GM18499 (cell line): ENCODE measurements at regions not wholly inside any gene's neighbourhood (a gene's known extent, or its start where the extent isn't known, plus 50 kb on each side); places are given as distances from the start of the nearest gene placed in this dataset.
"Not testable (repeated sequence)": the region's sequence is repeated elsewhere in the genome, so short reads cannot be mapped to it uniquely, and the experiment has no call there.

Experiments
- ATAC-seq: cut with Tn5 transposase; IDR thresholded peaks from one replicate; pipeline ENCODE4 v1.9.1; 2021; ENCODE audit warnings: moderate number of reproducible peaks; ENCODE audit not compliant: insufficient read depth, unreplicated experiment

DNA sequence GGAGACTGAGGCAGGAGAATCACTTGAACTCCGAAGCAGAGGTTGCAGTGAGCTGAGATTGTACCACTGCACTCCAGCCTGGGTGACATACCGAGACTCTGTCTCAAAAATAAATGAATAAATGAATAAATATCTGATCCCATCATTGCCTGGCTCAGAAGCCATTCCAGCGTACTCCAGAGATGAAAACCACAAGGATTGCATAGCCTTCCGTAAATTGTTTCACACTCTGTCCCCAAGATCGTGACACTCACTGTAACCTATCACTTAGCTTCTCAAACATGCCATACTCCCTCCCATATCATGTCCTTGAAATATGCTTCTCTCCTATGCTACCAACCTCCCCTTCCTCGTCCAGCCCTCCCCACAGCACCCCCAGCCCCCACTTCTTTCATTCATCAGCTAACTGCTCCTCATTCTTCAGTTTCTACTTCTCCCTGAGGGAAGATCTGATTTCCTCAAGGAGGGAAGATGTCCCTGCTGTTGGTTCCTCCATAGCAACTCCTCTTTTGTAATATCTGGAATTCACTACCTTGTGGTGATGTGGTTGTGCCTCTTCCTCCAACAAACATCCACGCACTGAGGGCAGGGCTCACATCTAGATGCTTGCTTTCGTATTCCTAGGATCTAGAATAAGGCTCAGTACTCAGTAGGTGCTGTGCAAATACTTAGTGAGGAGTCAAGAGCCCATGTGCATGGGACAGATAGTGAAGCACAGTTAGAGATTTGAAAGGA, 744.9 kb upstream of the TPTE start:
- ATAC-seq = not testable (repeated sequence)

DNA sequence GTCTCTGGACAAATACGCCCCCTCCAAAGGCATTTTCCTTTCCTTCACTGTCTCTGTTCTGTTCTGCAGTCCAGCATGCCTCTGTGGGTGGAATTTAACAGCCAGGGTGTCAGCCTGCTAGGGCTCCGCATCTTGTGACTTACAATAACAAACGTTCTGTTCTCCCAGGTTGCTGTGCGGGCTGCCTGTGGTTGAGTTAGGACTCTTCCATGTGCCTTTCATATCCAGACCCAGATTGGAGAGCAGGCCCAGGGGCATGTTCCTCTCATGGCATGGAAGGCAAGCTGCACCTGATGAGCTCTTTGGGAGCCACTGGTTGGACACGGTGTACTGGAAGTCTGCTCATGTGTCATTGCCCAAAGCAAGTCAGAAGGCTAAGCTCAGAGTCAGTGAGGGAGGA, 742.8 kb upstream of the TPTE start:
- ATAC-seq = not testable (repeated sequence)

DNA sequence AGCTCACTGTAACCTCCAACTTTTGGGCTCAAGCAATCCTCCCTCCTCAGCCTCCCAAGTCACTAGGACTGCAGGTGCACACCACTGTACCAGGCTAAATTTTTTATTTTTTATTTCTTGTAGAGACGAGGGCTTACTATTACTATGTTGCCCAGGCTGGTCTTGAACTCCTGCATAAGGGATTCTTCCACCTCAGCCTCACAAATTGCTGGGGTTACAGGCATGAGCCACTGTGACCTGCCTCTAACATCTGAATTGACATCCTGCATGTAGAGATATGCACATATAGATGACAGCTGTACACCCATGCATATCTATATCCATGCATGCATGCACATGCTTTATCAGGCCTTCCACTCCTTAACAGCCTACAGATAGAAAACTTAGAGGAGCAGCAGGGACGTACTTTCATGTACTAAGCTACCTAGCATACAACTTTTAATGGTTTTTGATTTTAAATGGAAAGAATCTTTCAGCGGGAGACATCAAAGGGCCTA, 740.9 kb upstream of the TPTE start:
- ATAC-seq = no peak

DNA sequence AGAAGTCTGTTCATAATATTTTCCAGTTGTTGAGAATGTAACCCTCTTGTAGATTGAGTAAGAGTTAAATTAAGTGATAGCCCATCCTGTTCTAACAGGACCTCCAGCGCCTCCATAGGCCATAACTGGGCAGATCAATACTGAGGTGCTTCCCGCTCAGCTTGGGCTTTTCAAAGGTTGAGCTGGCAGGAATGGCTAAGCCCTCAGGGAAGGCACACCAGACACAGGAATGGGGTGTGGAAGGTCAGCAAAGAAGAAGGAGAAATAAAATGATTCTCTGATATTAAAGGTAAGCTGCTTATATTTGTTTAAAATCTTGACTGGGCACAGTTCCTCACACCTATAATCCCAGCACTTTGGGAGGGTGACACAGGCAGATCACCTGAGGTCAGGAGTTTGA, 737.8 kb upstream of the TPTE start:
- ATAC-seq = not testable (repeated sequence)

DNA sequence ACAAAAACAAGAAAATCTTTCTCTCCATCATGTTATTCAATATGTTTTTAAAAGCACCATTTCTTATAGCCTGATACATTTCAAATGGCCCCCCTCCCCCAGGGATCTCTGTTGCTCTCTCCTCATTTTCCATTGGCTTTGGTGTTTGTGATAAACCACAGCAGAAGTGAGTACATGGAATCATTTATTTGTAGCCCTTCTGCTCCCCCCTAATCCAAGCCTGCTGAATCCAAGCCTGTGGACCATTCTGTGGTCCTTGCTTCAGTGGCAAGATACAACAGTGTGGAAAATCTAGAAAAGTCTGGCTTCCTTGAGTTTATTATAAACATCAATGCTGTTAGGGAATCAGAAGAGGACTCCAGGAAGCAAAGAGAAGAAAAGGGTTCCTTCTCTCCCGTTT, 737.2 kb upstream of the TPTE start:
- not testable (repeated sequence) for ATAC-seq

DNA sequence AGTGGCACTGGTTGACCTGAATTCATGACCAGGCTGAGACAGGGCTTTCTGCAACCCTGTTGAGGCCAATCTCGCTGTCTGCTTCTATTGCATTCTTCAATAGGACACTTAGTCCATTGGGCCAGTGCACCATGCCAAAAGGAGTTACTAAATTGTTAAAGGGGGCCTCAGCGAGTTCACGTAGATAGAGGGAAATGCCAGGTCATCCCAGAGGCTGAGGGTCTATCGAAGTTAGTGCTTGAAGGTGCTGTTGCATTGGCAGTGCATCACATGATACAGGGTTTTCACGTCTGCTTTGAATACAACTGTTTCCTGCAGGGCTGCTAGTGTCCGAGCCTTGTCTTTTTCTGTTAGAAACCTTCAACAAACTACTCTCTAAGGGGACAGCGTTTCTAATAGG, 735.3 kb upstream of the TPTE start:
- not testable (repeated sequence) for ATAC-seq

DNA sequence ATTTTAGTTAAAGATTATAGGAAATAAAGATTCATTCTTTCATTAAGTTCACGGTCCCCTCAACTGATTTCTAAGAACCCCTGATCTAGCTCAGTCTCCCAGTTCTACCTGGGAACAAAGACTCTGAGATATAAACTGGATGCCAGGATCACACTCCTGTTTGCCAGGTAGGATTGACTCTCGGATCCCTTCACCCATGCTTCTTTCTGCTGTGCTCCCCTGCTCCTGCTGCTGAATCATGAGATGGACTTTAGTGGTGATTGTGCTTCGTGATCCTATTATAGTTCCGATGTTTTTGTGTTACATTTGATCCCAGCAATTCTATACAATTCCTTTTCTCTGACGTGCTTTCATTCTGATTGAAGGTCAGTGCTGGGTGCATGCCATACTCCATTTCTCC, 733.1 kb upstream of the TPTE start:
- not testable (repeated sequence) for ATAC-seq

DNA sequence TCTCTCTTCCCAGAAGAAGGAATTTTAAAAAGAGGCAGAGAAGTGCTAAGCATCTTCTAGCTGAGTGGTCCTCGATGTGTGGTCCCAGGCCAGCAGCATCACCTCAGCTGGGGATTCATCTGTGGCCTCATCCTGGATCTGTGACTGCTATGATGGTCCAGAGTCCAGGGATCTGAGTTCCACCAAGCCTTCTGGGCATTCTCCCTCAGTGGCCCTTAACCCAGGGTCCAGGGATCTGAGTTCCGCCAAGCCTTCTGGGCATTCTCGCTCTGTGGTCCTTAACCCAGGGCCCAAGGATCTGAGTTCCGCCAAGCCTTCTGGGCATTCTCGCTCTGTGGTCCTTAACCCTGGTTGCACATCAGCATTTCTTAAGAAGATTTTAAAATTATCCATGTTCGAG, 731.0 kb upstream of the TPTE start:
- ATAC-seq = not testable (repeated sequence)

DNA sequence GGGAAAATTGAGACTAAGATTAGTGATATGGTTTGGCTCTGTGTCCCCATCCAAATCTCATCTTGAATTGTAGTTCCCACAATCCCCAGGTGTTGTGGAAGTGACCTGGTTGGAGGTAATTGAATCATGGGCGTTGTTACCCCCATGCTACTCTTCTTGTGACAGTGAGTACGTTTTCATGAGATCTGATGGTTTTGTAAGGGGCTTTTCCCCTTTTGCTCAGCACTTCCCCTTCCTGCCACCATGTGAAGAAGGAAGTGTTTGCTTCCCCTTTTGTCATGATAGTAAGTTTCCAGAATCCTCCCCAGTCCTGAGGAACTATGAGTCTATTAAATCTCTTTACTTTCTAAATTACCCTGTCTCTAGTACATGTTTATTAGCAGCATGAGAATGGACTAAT, 729.9 kb upstream of the TPTE start:
- ATAC-seq = not testable (repeated sequence)

DNA sequence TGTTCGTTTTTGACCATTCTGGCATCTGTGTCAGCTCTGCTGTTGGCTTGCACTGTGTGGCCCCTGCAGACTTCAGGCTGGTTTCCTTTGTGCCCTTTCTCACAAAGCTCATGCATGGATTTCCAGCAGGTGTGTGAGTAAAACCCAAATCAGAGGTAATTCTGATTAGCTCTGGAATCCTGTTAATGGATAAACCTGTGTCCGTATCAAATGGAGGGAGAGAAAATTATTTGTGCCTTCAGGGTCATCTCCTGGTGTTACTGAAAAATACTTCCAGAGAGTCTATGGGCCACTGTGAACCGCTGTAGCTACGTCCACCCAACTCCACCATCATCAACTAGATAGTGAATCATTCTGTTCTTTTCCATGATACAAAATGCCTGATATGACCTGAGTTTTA, 726.1 kb upstream of the TPTE start:
- not testable (repeated sequence) for ATAC-seq

DNA sequence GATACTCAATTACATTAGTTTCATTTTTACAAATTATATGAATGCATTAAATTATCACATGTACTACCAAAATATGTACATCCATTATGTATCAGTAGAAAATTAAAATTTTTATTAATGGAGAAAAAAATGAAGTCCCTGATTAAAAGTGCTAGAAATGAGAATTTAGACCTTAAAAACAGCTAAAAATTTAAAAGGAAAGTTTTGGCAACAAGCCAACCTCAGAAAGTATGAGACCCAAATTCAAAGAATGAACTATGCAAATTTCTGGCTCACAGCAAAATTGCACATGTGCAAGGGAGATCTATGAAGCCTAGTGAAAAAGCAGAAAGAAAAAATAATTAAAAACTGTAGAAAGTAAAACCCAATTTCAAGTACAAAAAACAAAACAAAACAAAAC, 725.1 kb upstream of the TPTE start:
- not testable (repeated sequence) for ATAC-seq

DNA sequence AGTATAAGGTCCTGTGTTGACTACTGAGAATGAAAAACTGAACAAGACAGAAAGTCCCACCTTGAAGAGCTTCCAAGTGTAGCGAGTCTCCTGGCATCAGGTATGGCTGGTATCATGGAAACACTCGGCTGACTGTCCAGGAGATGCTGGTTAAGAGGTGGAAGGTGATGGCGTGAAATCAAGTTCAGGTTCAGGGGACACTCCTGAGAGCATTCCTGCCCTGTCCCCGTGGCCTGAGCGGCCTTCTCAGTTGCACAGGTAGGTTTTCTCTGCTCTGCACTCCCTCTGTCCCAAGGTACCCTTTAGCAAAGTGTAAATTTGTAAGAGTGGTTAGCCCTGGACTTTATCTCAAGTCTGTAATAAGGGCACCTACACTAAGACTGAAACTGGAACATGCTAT, 713.7 kb upstream of the TPTE start:
- not testable (repeated sequence) for ATAC-seq

DNA sequence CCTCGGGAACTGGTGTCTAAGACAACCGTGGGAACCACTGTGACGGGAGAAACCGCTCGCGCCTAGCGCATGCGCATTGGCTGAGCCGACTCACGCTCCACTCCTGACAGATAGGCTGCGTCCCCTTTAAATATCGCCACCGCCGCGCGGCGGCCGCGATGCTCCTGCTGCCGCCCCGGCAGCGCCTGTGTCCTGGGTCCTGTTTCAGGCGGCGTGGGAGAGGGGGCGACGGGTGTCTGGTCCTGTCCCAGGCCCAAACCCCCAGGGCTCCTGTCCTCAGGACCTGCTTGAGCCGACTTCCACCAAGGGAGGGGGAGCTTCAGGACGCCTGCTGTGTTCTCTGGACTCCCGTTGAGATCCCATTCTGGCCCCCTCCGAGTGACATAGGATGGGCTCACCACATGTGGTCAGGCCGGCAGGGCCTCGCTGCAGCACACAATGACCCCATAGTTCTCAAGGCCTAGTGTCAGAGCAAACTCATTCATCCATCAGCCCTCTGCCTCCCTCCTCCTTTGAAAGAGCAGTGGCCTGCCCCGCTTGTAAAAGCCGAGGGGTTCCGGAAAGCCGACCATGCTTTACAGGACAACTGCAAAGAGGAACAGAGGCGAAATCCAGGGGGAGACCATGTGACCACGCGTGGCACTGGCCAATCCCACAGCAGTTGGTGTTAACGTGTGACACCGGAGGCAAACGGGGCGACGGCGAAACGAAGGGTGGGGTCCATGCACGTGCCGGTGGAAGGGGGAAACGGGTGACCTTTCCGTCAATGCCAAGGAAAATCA, 710.0 kb upstream of the TPTE start:
- ATAC-seq = not testable (repeated sequence)

DNA sequence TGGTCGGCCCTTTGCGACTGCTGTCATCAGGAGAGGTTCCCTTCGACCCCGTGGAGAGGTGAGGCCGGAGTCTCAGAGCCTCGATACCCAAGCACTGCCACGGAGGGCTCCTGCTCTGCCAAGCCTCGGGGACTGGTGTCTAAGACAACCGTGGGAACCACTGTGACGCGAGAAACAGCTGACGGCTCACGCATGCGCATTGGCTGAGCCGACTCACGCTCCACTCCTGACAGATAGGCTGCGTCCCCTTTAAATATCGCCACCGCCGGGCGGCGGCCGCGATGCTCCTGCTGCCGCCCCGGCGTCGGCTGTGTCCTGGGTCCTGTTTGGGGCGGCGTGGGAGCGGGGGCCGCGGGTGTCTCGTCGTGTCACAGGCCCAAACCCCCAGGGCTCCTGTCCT, 708.9 kb upstream of the TPTE start:
- not testable (repeated sequence) for ATAC-seq

DNA sequence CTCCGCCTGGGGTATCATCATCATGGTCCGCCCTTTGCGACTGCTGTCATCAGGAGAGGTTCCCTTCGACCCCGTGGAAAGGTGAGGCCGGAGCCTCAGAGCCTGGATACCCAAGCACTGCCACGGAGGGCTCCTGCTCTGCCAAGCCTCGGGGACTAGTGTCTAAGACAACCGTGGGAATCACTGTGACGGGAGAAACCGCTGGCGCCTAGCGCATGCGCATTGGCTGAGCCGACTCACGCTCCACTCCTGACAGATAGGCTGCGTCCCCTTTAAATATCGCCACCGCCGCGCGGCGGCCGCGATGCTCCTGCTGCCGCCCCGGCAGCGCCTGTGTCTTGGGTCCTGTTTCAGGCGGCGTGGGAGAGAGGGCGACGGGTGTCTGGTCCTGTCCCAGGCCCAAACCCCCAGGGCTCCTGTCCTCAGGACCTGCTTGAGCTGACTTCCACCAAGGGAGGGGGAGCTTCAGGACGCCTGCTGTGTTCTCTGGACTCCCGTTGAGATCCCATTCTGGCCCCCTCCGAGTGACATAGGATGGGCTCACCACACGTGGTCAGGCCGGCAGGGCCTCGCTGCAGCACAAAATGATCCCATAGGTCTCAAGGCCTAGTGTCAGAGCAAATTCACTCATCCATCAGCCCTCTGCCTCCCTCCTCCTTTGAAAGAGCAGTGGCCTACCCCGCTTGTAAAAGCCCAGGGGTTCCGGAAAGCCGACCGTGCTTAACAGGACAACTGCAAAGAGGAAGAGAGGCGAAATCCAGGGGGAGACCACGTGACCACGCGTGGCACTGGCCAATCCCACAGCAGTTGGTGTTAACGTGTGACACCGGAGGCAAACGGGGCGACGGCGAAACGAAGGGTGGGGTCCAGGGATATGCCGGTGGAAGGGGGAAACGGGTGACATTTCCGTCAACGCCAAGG, 707.2 kb upstream of the TPTE start:
- ATAC-seq = not testable (repeated sequence)

DNA sequence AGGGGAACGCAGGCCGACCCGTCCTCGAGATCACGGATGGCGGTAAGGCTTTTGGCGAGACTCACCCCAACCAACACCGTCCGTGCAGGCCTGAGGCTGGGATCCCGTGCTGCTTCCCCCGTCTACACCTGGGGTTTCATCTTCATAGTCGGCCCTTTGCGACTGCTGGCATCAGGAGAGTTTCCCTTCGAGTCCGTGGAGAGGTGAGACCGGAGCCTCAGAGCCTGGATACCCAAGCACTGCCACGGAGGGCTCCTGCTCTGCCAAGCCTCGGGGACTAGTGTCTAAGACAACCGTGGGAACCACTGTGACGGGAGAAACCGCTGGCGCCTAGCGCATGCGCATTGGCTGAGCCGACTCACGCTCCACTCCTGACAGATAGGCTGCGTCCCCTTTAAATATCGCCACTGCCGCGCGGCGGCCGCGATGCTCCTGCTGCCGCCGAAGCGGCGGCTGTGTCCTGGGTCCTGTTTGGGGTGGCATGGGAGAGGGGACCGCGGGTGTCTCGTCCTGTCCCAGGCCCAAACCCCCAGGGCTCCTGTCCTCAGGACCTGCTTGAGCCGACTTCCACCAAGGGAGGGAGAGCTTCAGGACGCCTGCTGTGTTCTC, 706.1 kb upstream of the TPTE start:
- not testable (repeated sequence) for ATAC-seq

DNA sequence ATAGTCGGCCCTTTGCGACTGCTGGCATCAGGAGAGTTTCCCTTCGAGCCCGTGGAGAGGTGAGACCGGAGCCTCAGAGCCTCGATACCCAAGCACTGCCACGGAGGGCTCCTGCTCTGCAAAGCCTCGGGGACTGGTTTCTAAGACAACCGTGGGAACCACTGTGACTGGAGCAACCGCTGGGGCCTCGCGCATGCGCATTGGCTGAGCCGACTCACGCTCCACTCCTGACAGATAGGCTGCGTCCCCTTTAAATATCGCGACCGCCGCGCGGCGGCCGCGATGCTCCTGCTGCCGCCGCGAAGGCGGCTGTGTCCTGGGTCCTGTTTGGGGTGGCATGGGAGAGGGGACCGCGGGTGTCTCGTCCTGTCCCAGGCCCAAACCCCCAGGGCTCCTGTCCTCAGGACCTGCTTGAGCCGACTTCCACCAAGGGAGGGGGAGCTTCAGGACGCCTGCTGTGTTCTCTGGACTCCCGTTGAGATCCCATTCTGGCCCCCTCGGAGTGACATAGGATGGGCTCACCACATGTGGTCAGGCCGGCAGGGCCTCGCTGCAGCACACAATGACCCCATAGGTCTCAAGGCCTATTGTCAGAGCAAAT, 704.5 kb upstream of the TPTE start:
- not testable (repeated sequence) for ATAC-seq

DNA sequence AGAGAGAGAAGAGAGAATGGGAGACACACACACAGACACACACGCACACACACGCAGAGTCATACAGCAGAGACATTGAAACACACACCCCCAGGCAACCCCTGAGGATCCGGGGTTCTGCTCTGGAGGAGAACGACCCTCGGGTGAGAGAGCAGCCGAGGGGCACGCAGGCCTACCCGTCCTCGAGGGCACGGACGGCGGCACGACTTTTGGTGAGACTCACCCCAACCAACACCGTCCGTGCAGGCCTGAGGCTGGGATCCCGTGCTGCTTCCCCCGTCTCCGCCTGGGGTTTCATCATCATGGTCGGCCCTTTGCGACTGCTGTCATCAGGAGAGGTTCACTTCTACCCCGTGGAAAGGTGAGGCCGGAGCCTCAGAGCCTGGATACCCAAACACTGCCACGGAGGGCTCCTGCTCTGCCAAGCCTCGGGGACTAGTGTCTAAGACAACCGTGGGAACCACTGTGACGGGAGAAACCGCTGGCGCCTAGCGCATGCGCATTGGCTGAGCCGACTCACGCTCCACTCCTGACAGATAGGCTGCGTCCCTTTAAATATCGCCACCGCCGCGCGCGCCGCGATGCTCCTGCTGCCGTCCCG, 703.4 kb upstream of the TPTE start:
- not testable (repeated sequence) for ATAC-seq

DNA sequence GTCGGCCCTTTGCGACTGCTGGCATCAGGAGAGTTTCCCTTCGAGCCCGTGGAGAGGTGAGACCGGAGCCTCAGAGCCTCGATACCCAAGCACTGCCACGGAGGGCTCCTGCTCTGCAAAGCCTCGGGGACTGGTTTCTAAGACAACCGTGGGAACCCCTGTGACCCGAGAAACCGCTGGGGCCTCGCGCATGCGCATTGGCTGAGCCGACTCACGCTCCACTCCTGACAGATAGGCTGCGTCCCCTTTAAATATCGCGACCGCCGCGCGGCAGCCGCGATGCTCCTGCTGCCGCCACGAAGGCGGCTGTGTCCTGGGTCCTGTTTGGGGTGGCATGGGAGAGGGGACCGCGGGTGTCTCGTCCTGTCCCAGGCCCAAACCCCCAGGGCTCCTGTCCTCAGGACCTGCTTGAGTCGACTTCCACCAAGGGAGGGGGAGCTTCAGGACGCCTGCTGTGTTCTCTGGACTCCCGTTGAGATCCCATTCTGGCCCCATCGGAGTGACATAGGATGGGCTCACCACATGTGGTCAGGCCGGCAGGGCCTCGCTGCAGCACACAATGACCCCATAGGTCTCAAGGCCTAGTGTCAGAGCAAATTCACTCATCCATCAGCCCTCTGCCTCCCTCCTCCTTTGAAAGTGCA, 701.7 kb upstream of the TPTE start:
- ATAC-seq = not testable (repeated sequence)
